ENCODE measurements at regions not wholly inside any gene's neighbourhood (a gene's known extent, or its start where the extent isn't known, plus 50 kb on each side); places are given as distances from the start of the nearest gene placed in this dataset.
A peak's percentile ranks its signal among the peaks of the same experiment; 100 is the strongest.

DNA sequence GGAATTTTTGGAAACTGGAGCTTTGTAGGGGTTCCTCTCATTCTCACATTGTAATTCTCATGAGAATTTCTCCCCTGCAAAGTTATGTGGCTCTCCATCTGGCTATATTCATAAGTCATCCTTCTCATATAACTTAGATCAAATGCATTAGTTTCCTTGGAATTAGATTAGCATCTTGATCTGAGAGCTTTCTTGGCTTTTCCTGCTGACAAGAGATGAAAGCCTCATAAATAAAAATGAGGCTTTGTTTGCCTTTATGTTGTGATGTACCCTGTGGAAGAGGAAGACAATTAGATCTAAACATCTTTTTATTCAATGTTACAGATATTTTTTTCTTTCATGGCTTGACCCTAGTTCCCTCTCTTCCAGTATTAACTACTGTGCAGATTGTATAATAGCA is 165.4 kb upstream of the ZPLD1 start:
- TF ChIP-seq GLIS3 (CRISPR knock-in tag; IDR thresholded peaks at IDR 0.05) (no peak), ZFP3 (CRISPR knock-in tag; IDR thresholded peaks at IDR 0.05) (no peak), ISL1 (CRISPR knock-in tag; IDR thresholded peaks at IDR 0.05) (peak; percentile 100)
